HT-29 (cell line): ENCODE measurements at regions not wholly inside any gene's neighbourhood (a gene's known extent, or its start where the extent isn't known, plus 50 kb on each side); places are given as distances from the start of the nearest gene placed in this dataset.
"Not testable (repeated sequence)": the region's sequence is repeated elsewhere in the genome, so short reads cannot be mapped to it uniquely, and the experiment has no call there.

Source experiments
- DNase-seq: peaks from one replicate; pipeline ENCODE4 v3.0.0-alpha.2; 2015; ENCODE audit warnings: low spot score

GRCh38 chr13:50227361-50227760 lies 212.1 kb downstream of the KCNRG start:
- no peak for DNase-seq

GRCh38 chr13:50228527-50228926 lies 213.3 kb downstream of the KCNRG start:
- no peak for DNase-seq

- DNase-seq = peak; percentile 18
These were observed 214.9 kb downstream of the KCNRG start for GRCh38 chr13:50229960-50230661.

GRCh38 chr13:50230662-50230978 lies 215.4 kb downstream of the KCNRG start:
- DNase-seq = no peak

GRCh38 chr13:50233574-50233973 lies 218.3 kb downstream of the KCNRG start:
- not testable (repeated sequence) for DNase-seq

- no peak for DNase-seq
These were observed 220.5 kb downstream of the KCNRG start for GRCh38 chr13:50235604-50236342.

- no peak for DNase-seq
These were observed 221.7 kb downstream of the KCNRG start for GRCh38 chr13:50236898-50237318.

- DNase-seq = no peak
These were observed 223.7 kb downstream of the KCNRG start for GRCh38 chr13:50238922-50239321.

GRCh38 chr13:50241479-50241878 lies 226.2 kb downstream of the KCNRG start:
- no peak for DNase-seq

GRCh38 chr13:50243931-50244330 lies 228.7 kb downstream of the KCNRG start:
- DNase-seq = no peak

- no peak for DNase-seq
These were observed 229.1 kb downstream of the KCNRG start for GRCh38 chr13:50244355-50244712.

GRCh38 chr13:50244713-50245574 lies 229.7 kb downstream of the KCNRG start:
- DNase-seq = peak; percentile 96

- no peak for DNase-seq
These were observed 232.0 kb downstream of the KCNRG start for GRCh38 chr13:50247223-50247622.

- no peak for DNase-seq
These were observed 233.4 kb downstream of the KCNRG start for GRCh38 chr13:50248516-50249143.

- DNase-seq = no peak
These were observed 233.9 kb downstream of the KCNRG start for GRCh38 chr13:50249144-50249521.

GRCh38 chr13:50250401-50250800 lies 235.2 kb downstream of the KCNRG start:
- DNase-seq = no peak

GRCh38 chr13:50255639-50256038 lies 240.4 kb downstream of the KCNRG start:
- no peak for DNase-seq

- DNase-seq = not testable (repeated sequence)
These were observed 241.5 kb downstream of the KCNRG start for GRCh38 chr13:50256536-50257321.

- no peak for DNase-seq
These were observed 242.4 kb downstream of the KCNRG start for GRCh38 chr13:50257646-50258045.

GRCh38 chr13:50261130-50261901 lies 246.1 kb downstream of the KCNRG start:
- DNase-seq = no peak
